Activated naive CD8-positive, alpha-beta T cell treated with anti-CD3 and anti-CD28 coated beads for 36 hours (primary cell): ENCODE measurements at regions not wholly inside any gene's neighbourhood (a gene's known extent, or its start where the extent isn't known, plus 50 kb on each side); places are given as distances from the start of the nearest gene placed in this dataset.

Experiments
- DNase-seq: peaks from one replicate; pipeline ENCODE4 v3.0.0; 2021
- H3K27ac Mint-ChIP-seq: one replicate; pipeline ENCODE4 v1.8.0; 2022; ENCODE audit warnings: mild to moderate bottlenecking, moderate library complexity, mixed read lengths
- H3K27me3 Mint-ChIP-seq: one replicate; pipeline ENCODE4 v1.8.0; 2022; ENCODE audit warnings: mild to moderate bottlenecking, mixed read lengths
- H3K36me3 Mint-ChIP-seq: one replicate; pipeline ENCODE4 v1.8.0; 2021; ENCODE audit warnings: mild to moderate bottlenecking, mixed read lengths
- H3K4me1 Mint-ChIP-seq: one replicate; pipeline ENCODE4 v1.8.0; 2021; ENCODE audit warnings: mixed read lengths
- H3K4me3 Mint-ChIP-seq: one replicate; pipeline ENCODE4 v1.8.0; 2022; ENCODE audit warnings: mild to moderate bottlenecking, moderate library complexity, mixed read lengths
- H3K9me3 Mint-ChIP-seq: one replicate; pipeline ENCODE4 v1.8.0; 2022; ENCODE audit warnings: mixed read lengths

GRCh38 chr4:156101571-156101970, 147.9 kb upstream of the CTSO start:
- H3K27me3 Mint-ChIP-seq: no peaks in the 10 kb centered on the region
- H3K9me3 Mint-ChIP-seq: no peaks in the 10 kb centered on the region
- H3K36me3 Mint-ChIP-seq: no peaks in the 10 kb centered on the region
- H3K4me1 Mint-ChIP-seq: no peaks in the 10 kb centered on the region
- H3K4me3 Mint-ChIP-seq: no peak overlapping the region
- H3K27ac Mint-ChIP-seq: no peak overlapping the region
- no peak for DNase-seq

- H3K27me3 Mint-ChIP-seq: no peaks in the 10 kb centered on the region
- DNase-seq: no peak
- no peaks in the 10 kb centered on the region for H3K36me3 Mint-ChIP-seq
- no peaks in the 10 kb centered on the region for H3K4me1 Mint-ChIP-seq
- H3K27ac Mint-ChIP-seq: no peak overlapping the region
- no peaks in the 10 kb centered on the region for H3K9me3 Mint-ChIP-seq
- H3K4me3 Mint-ChIP-seq: no peak overlapping the region
Measured at GRCh38 chr4:156100651-156101050, 147.0 kb upstream of the CTSO start.

- no peaks in the 10 kb centered on the region for H3K9me3 Mint-ChIP-seq
- no peak for DNase-seq
- H3K27ac Mint-ChIP-seq: no peak overlapping the region
- no peak overlapping the region for H3K4me3 Mint-ChIP-seq
- no peaks in the 10 kb centered on the region for H3K27me3 Mint-ChIP-seq
- no peaks in the 10 kb centered on the region for H3K36me3 Mint-ChIP-seq
- H3K4me1 Mint-ChIP-seq: no peaks in the 10 kb centered on the region
Measured at GRCh38 chr4:156098805-156099204, 145.1 kb upstream of the CTSO start.

- Mint-ChIP-seq H3K4me1 (no peaks in the 10 kb centered on the region), H3K4me3 (no peak overlapping the region), H3K36me3 (no peaks in the 10 kb centered on the region), H3K9me3 (no peaks in the 10 kb centered on the region), H3K27ac (no peak overlapping the region), H3K27me3 (no peaks in the 10 kb centered on the region)
- DNase-seq: no peak
Measured at GRCh38 chr4:156085100-156085499, 131.4 kb upstream of the CTSO start.

GRCh38 chr4:156084373-156084772, 130.7 kb upstream of the CTSO start:
- H3K27ac Mint-ChIP-seq: no peak overlapping the region
- H3K4me3 Mint-ChIP-seq: no peak overlapping the region
- no peaks in the 10 kb centered on the region for H3K4me1 Mint-ChIP-seq
- no peaks in the 10 kb centered on the region for H3K36me3 Mint-ChIP-seq
- no peak for DNase-seq
- no peaks in the 10 kb centered on the region for H3K9me3 Mint-ChIP-seq
- H3K27me3 Mint-ChIP-seq: no peaks in the 10 kb centered on the region

GRCh38 chr4:156073976-156074375, 120.3 kb upstream of the CTSO start:
- H3K9me3 Mint-ChIP-seq: no peaks in the 10 kb centered on the region

GRCh38 chr4:156060661-156061060, 107.0 kb upstream of the CTSO start:
- Mint-ChIP-seq H3K27me3 (no peaks in the 10 kb centered on the region), H3K36me3 (no peaks in the 10 kb centered on the region), H3K4me1 (no peaks in the 10 kb centered on the region), H3K4me3 (no peak overlapping the region), H3K27ac (no peak overlapping the region), H3K9me3 (no peaks in the 10 kb centered on the region)
- DNase-seq: no peak

More at GRCh38 chr4:156073976-156074375, 120.3 kb upstream of the CTSO start:
- H3K4me1 Mint-ChIP-seq: no peaks in the 10 kb centered on the region
- no peak overlapping the region for H3K27ac Mint-ChIP-seq
- no peak for DNase-seq
- no peak overlapping the region for H3K4me3 Mint-ChIP-seq
- no peaks in the 10 kb centered on the region for H3K36me3 Mint-ChIP-seq
- no peaks in the 10 kb centered on the region for H3K27me3 Mint-ChIP-seq

GRCh38 chr4:156053174-156053573, 99.5 kb upstream of the CTSO start:
- H3K9me3 Mint-ChIP-seq: no peaks in the 10 kb centered on the region
- H3K4me3 Mint-ChIP-seq: no peak overlapping the region
- H3K4me1 Mint-ChIP-seq: no peaks in the 10 kb centered on the region
- H3K36me3 Mint-ChIP-seq: no peaks in the 10 kb centered on the region
- H3K27ac Mint-ChIP-seq: no peak overlapping the region
- no peak for DNase-seq
- H3K27me3 Mint-ChIP-seq: no peaks in the 10 kb centered on the region

GRCh38 chr4:156052116-156052515, 98.5 kb upstream of the CTSO start:
- Mint-ChIP-seq H3K9me3 (no peaks in the 10 kb centered on the region), H3K4me1 (no peaks in the 10 kb centered on the region), H3K27me3 (no peaks in the 10 kb centered on the region), H3K4me3 (no peak overlapping the region), H3K27ac (no peak overlapping the region), H3K36me3 (no peaks in the 10 kb centered on the region)
- DNase-seq: no peak

GRCh38 chr4:156038772-156039171, 85.1 kb upstream of the CTSO start:
- H3K9me3 Mint-ChIP-seq: peaks cover 4% of the 10 kb centered on the region
- H3K27ac Mint-ChIP-seq: no peak overlapping the region
- H3K27me3 Mint-ChIP-seq: peaks cover 6% of the 10 kb centered on the region
- H3K36me3 Mint-ChIP-seq: no peaks in the 10 kb centered on the region
- H3K4me3 Mint-ChIP-seq: no peak overlapping the region
- H3K4me1 Mint-ChIP-seq: no peaks in the 10 kb centered on the region
- DNase-seq: no peak

GRCh38 chr4:156036496-156036895, 82.8 kb upstream of the CTSO start:
- Mint-ChIP-seq H3K4me1 (no peaks in the 10 kb centered on the region), H3K27me3 (peaks cover 8% of the 10 kb centered on the region), H3K36me3 (no peaks in the 10 kb centered on the region), H3K4me3 (no peak overlapping the region), H3K27ac (no peak overlapping the region), H3K9me3 (peaks cover 1% of the 10 kb centered on the region)
- no peak for DNase-seq

GRCh38 chr4:156029691-156030090, 76.0 kb upstream of the CTSO start:
- peaks cover 3% of the 10 kb centered on the region for H3K27me3 Mint-ChIP-seq
- H3K36me3 Mint-ChIP-seq: no peaks in the 10 kb centered on the region
- no peaks in the 10 kb centered on the region for H3K9me3 Mint-ChIP-seq
- no peak overlapping the region for H3K4me3 Mint-ChIP-seq
- H3K27ac Mint-ChIP-seq: no peak overlapping the region
- H3K4me1 Mint-ChIP-seq: no peaks in the 10 kb centered on the region
- DNase-seq: no peak

- no peak overlapping the region for H3K27ac Mint-ChIP-seq
- H3K36me3 Mint-ChIP-seq: no peaks in the 10 kb centered on the region
- H3K4me1 Mint-ChIP-seq: no peaks in the 10 kb centered on the region
- no peak overlapping the region for H3K4me3 Mint-ChIP-seq
- H3K27me3 Mint-ChIP-seq: no peaks in the 10 kb centered on the region
- DNase-seq: no peak
- no peaks in the 10 kb centered on the region for H3K9me3 Mint-ChIP-seq
Measured at GRCh38 chr4:156021298-156021697, 67.6 kb upstream of the CTSO start.

GRCh38 chr4:156019246-156019645, 65.6 kb upstream of the CTSO start:
- no peak overlapping the region for H3K27ac Mint-ChIP-seq
- H3K4me1 Mint-ChIP-seq: no peaks in the 10 kb centered on the region
- H3K27me3 Mint-ChIP-seq: peaks cover 3% of the 10 kb centered on the region
- H3K9me3 Mint-ChIP-seq: no peaks in the 10 kb centered on the region
- no peaks in the 10 kb centered on the region for H3K36me3 Mint-ChIP-seq
- H3K4me3 Mint-ChIP-seq: no peak overlapping the region
- DNase-seq: no peak

GRCh38 chr4:156018383-156018782, 64.7 kb upstream of the CTSO start:
- no peak for DNase-seq
- Mint-ChIP-seq H3K27ac (no peak overlapping the region), H3K4me1 (no peaks in the 10 kb centered on the region), H3K36me3 (no peaks in the 10 kb centered on the region), H3K27me3 (peaks cover 3% of the 10 kb centered on the region), H3K4me3 (no peak overlapping the region), H3K9me3 (no peaks in the 10 kb centered on the region)

- no peak for DNase-seq
- Mint-ChIP-seq H3K27me3 (peaks cover 3% of the 10 kb centered on the region), H3K4me3 (no peak overlapping the region), H3K36me3 (no peaks in the 10 kb centered on the region), H3K27ac (peak overlapping the region; percentile 35), H3K9me3 (no peaks in the 10 kb centered on the region), H3K4me1 (no peaks in the 10 kb centered on the region)
Measured at GRCh38 chr4:156015781-156016180, 62.1 kb upstream of the CTSO start.

GRCh38 chr4:156006192-156006591, 52.5 kb upstream of the CTSO start:
- Mint-ChIP-seq H3K4me1 (no peaks in the 10 kb centered on the region), H3K27me3 (no peaks in the 10 kb centered on the region), H3K36me3 (no peaks in the 10 kb centered on the region), H3K4me3 (no peak overlapping the region), H3K9me3 (peaks cover 2% of the 10 kb centered on the region), H3K27ac (no peak overlapping the region)
- no peak for DNase-seq
